Naive B cell (primary cell): ENCODE measurements at regions not wholly inside any gene's neighbourhood (a gene's known extent, or its start where the extent isn't known, plus 50 kb on each side); places are given as distances from the start of the nearest gene placed in this dataset.

Source experiments
- ATAC-seq, 2 donors: fragments of 150-1000 bp; cut with Tn5 transposase; 2 replicates each; pipeline ENCODE4 v1.10.0; 2021; ENCODE audit warnings: low read depth in 2 of 2, mild to moderate bottlenecking in 2 of 2, moderate library complexity in 2 of 2
- DNase-seq: peaks from one replicate; pipeline ENCODE4 v3.0.0; 2022
- H3K27ac Mint-ChIP-seq, 6 donors: one replicate each; pipeline ENCODE4 v1.8.0; 2020 to 2022; ENCODE audit warnings: mild to moderate bottlenecking in 6 of 6, mixed read lengths in 6 of 6, moderate library complexity in 5 of 6, inconsistent platforms in 2 of 6
- H3K27me3 Mint-ChIP-seq, 3 donors: one replicate each; pipeline ENCODE4 v1.8.0; 2021 to 2022; ENCODE audit warnings: mixed read lengths in 3 of 3, mild to moderate bottlenecking in 1 of 3
- H3K36me3 Mint-ChIP-seq, 2 donors: one replicate each; pipeline ENCODE4 v1.8.0; 2020 to 2022; ENCODE audit warnings: mixed read lengths in 2 of 2, inconsistent platforms in 1 of 2, mild to moderate bottlenecking in 1 of 2
- H3K4me1 Mint-ChIP-seq, 3 donors: one replicate each; pipeline ENCODE4 v1.8.0; 2020 to 2022; ENCODE audit warnings: mixed read lengths in 3 of 3, inconsistent platforms in 1 of 3, mild to moderate bottlenecking in 1 of 3, moderate library complexity in 1 of 3
- H3K4me3 Mint-ChIP-seq, 8 donors: one replicate each; pipeline ENCODE4 v1.8.0; 2020 to 2022; ENCODE audit warnings: mild to moderate bottlenecking in 8 of 8, mixed read lengths in 8 of 8, moderate library complexity in 8 of 8, inconsistent platforms in 2 of 8
- H3K9me3 Mint-ChIP-seq, 7 donors: one replicate each; pipeline ENCODE4 v1.8.0; 2020 to 2022; ENCODE audit warnings: mixed read lengths in 7 of 7, mild to moderate bottlenecking in 5 of 7, inconsistent platforms in 2 of 7, moderate library complexity in 1 of 7

DNA sequence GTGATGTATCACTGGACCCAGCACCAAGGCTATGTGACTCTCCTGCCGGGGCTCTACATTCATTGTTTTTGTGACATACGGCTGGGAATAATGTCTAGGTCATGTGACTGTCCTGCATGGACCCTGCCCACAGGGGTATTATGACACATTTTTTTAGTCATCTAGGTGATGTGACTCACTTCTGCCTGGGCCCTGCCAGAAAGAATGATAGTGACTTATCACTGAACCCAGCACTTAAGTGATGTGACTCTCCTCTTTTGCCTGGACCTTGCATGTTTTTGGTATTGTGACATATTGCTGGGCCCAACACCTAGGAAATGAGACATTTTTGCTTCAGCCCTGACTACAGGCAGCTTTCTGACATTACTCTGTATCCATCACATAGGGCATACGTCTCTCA, 51.1 kb upstream of the ZNF107 start:
- Mint-ChIP-seq H3K9me3 (peaks cover 0 to 23% (median 14%) of the 10 kb centered on the region in 7 donors), H3K27me3 (no peaks in the 10 kb centered on the region), H3K4me3 (no peak overlapping the region), H3K36me3 (peaks cover 6 to 8% of the 10 kb centered on the region in 2 donors), H3K4me1 (no peaks in the 10 kb centered on the region), H3K27ac (no peak overlapping the region)
- DNase-seq (no peak), ATAC-seq (no peak)

DNA sequence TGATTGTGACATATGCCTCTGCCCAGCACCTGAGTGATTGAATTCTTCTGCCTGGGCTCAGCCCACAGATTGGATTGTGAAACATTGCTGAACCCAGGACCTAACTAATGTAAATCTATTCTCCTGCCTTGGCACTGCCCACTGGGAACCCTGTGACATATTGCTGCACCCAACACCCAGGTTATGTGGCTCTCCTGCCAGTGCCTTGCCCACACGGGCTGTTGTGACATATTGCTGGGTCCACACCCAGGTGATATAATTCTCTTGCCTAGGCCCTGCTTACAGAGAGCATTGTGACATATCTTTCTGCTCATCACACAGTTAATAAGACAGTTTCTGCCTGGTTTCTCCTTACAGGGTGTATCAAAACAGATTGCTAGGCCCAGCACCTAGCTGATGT, 50.8 kb upstream of the ZNF680 start:
- H3K9me3 Mint-ChIP-seq, result peaks cover 0 to 15% (median 7%) of the 10 kb centered on the region in 7 donors

More for the DNA sequence above, 50.8 kb upstream of the ZNF680 start:
- ATAC-seq (no peak), DNase-seq (no peak)
- Mint-ChIP-seq H3K27ac (peak overlapping the region in 1 of 6 donors; percentile 21), H3K27me3 (no peaks in the 10 kb centered on the region), H3K4me3 (no peak overlapping the region), H3K36me3 (peaks cover 0 to under 1% of the 10 kb centered on the region in 2 donors), H3K4me1 (no peaks in the 10 kb centered on the region)
